Breast epithelium (tissue), 4 donors: ENCODE measurements at regions not wholly inside any gene's neighbourhood (a gene's known extent, or its start where the extent isn't known, plus 50 kb on each side); places are given as distances from the start of the nearest gene placed in this dataset.
"Not testable (repeated sequence)": the region's sequence is repeated elsewhere in the genome, so short reads cannot be mapped to it uniquely, and the experiment has no call there.

ENCODE experiments used
- DNase-seq, 2 donors: peaks; one replicate each; pipeline ENCODE4 v3.0.0-alpha.2; 2019; ENCODE audit warnings: low spot score in 2 of 2
- H3K27ac ChIP-seq, 2 donors: fragments of 200-600 bp; sonication (generic) in 1 of 2; one replicate each; pipeline ENCODE4 v1.5.1; 2016 to 2019; ENCODE audit warnings: mild to moderate bottlenecking in 1 of 2
- H3K27me3 ChIP-seq, 2 donors: fragments of 200-600 bp; sonication (generic) in 1 of 2; one replicate each; pipeline versions ENCODE4 v1.5.1 to v1.6.0; 2017 to 2019; ENCODE audit warnings: control low read depth in 1 of 2, mild to moderate bottlenecking in 1 of 2
- H3K36me3 ChIP-seq: fragments of 200-600 bp; one replicate; pipeline ENCODE4 v1.5.1; 2019
- H3K4me1 ChIP-seq, 2 donors: fragments of 200-600 bp; sonication (generic); one replicate each; pipeline ENCODE4 v1.5.1; 2016 to 2019; ENCODE audit warnings: control low read depth in 1 of 2
- H3K4me3 ChIP-seq, 3 donors: fragments of 200-600 bp; sonication (generic); 1 replicate in 2 of 3; 2 replicates in 1 of 3; pipeline ENCODE4 v1.5.1; 2016 to 2019; ENCODE audit warnings: mild to moderate bottlenecking in 3 of 3, moderate library complexity in 2 of 3
- H3K9me3 ChIP-seq, 2 donors: fragments of 200-600 bp; sonication (generic) in 1 of 2; one replicate each; pipeline ENCODE4 v1.5.1; 2016 to 2019; ENCODE audit warnings: control low read depth in 1 of 2
- POLR2A ChIP-seq: fragments of 450-650 bp; IDR thresholded peaks from one replicate; pipeline ENCODE4 v1.6.1; 2016; ENCODE audit warnings: antibody characterized with exemption, mild to moderate bottlenecking, moderate library complexity
- POLR2AphosphoS5 ChIP-seq, 3 donors: sonication (generic); formaldehyde crosslinking; IDR thresholded peaks; one replicate each; pipeline ENCODE4 v1.6.1; 2017; ENCODE audit warnings: antibody characterized with exemption in 3 of 3
- intact Hi-C: fragments of 100-400 bp; cut with DNase I; formaldehyde crosslinking; loops from one replicate; pipeline ENCODE4 v1.15.1; 2023; ENCODE audit warnings: low total_unique reads
- TF ChIP-seq, protein P1 (sequence below), 3 donors: fragments of 450-650 bp; IDR thresholded peaks; one replicate each; pipeline ENCODE4 v1.5.1; 2016 to 2017; ENCODE audit warnings: antibody characterized with exemption in 3 of 3, mild to moderate bottlenecking in 3 of 3, moderate library complexity in 3 of 3

GRCh38 chr4:93947286-93947685, 118.7 kb downstream of the ATOH1 start:
- no peak for DNase-seq
- Histone ChIP-seq H3K27me3 (no peaks in the 10 kb centered on the region), H3K4me3 (no peak overlapping the region), H3K36me3 (no peaks in the 10 kb centered on the region), H3K9me3 (no peaks in the 10 kb centered on the region), H3K4me1 (no peaks in the 10 kb centered on the region), H3K27ac (no peak overlapping the region)
- no peak for TF ChIP-seq POLR2AphosphoS5 (IDR thresholded peaks at IDR 0.05)
- TF ChIP-seq, protein P1, sequence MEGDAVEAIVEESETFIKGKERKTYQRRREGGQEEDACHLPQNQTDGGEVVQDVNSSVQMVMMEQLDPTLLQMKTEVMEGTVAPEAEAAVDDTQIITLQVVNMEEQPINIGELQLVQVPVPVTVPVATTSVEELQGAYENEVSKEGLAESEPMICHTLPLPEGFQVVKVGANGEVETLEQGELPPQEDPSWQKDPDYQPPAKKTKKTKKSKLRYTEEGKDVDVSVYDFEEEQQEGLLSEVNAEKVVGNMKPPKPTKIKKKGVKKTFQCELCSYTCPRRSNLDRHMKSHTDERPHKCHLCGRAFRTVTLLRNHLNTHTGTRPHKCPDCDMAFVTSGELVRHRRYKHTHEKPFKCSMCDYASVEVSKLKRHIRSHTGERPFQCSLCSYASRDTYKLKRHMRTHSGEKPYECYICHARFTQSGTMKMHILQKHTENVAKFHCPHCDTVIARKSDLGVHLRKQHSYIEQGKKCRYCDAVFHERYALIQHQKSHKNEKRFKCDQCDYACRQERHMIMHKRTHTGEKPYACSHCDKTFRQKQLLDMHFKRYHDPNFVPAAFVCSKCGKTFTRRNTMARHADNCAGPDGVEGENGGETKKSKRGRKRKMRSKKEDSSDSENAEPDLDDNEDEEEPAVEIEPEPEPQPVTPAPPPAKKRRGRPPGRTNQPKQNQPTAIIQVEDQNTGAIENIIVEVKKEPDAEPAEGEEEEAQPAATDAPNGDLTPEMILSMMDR (IDR thresholded peaks at IDR 0.05), result no peak
- no peak for TF ChIP-seq POLR2A
- intact Hi-C loops, result no loop called here

DNA sequence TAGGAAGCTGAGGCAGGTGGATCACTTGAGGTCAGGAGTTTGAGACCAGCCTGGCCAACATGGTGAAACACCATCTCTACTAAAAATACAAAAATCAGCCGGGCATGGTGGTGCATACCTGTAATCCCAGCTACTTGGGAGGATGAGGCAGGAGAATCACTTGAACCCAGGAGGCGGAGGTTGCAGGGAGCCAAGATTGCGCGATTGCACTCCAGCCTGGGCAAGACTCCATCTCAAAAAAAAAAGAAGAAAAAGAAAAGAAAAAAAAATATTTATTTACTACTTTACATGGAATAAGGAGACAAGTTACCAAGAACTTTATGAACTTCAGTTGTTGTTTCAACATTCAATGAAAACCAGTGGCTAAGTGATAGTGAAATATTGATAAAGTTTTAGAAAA, 121.7 kb downstream of the ATOH1 start:
- H3K9me3 ChIP-seq, H3K4me1 ChIP-seq, DNase-seq, H3K27ac ChIP-seq, H3K27me3 ChIP-seq, H3K36me3 ChIP-seq, intact Hi-C loops, H3K4me3 ChIP-seq: not testable (repeated sequence)

DNA sequence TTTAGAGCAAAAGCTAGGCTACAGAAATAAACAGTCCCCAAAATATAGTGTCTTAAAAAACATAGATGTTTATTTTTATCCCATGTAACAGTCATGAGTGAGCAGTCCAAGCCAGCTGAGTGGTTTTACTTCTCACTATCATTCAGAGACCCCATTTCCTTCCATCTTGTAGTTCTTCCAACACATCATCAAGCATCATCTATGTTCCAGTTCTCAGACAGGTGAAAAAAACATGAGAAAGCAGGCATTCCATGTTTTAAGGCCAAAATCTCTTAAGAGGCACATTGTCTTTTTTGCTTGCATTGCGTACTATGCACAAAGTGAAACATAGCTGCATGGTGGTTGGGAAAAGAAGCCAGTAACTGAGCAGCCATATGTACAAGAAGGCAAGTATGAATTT, 128.6 kb downstream of the ATOH1 start:
- TF ChIP-seq POLR2AphosphoS5 (IDR thresholded peaks at IDR 0.05) (no peak), POLR2A (no peak)
- TF ChIP-seq, protein P1 (IDR thresholded peaks at IDR 0.05), result no peak
- Histone ChIP-seq H3K27me3 (no peaks in the 10 kb centered on the region), H3K27ac (no peak overlapping the region), H3K4me1 (no peaks in the 10 kb centered on the region), H3K36me3 (no peaks in the 10 kb centered on the region), H3K9me3 (peaks cover 0 to 10% of the 10 kb centered on the region in 2 donors), H3K4me3 (no peak overlapping the region)
- no peak for DNase-seq
- intact Hi-C loops, result no loop called here

DNA sequence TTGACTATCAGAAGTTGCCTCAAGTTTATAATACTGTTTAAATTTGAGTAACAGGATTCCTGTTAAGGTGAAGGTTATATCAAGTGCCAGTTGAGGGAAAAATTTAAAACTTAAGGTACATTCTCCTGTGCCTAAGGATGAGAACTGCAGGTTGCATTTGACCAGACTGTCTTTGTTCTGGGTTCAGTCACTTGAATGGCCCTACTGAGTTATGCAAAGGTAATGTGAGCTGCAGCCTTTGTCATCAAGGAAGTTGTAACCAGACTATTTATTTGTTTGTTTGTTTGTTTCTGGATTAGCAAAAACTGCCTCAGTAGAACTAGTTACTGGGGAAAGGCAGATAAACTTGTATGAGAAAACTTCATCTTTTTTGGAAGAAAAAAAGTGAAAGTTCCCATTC, 131.9 kb downstream of the ATOH1 start:
- no peak for DNase-seq

DNA sequence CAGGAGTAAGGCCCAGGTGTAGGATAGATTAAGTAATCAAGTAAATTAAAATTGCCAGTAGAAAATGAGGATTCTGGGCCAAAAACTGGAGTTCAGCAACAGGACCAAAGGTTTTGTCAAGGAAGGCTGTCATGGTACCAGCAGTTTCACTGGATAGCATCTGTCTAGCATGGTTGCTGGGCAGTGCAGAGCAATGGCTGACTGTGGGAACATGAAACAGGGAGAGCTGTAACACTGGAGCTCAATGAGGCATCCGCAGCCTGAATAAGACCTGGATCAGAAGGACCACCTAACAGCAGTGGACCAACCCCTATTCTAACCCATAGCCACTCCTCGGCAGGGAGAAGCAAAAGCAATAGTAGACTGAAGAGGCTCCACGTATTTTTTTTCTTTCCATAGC, 132.4 kb downstream of the ATOH1 start:
- Histone ChIP-seq H3K27me3 (no peaks in the 10 kb centered on the region), H3K36me3 (no peaks in the 10 kb centered on the region), H3K4me3 (no peak overlapping the region), H3K9me3 (peaks cover 0 to 7% of the 10 kb centered on the region in 2 donors), H3K4me1 (no peaks in the 10 kb centered on the region), H3K27ac (no peak overlapping the region)
- TF ChIP-seq POLR2AphosphoS5 (IDR thresholded peaks at IDR 0.05), result no peak
- no peak for TF ChIP-seq POLR2A
- TF ChIP-seq, protein P1 (IDR thresholded peaks at IDR 0.05), result no peak
- no peak for DNase-seq
- intact Hi-C loops, result no loop called here

More for the DNA sequence above, 131.9 kb downstream of the ATOH1 start:
- intact Hi-C loops, result no loop called here
- Histone ChIP-seq H3K9me3 (peaks cover 0 to 7% of the 10 kb centered on the region in 2 donors), H3K27me3 (no peaks in the 10 kb centered on the region), H3K4me3 (no peak overlapping the region), H3K27ac (no peak overlapping the region), H3K4me1 (no peaks in the 10 kb centered on the region), H3K36me3 (no peaks in the 10 kb centered on the region)
- TF ChIP-seq POLR2AphosphoS5 (IDR thresholded peaks at IDR 0.05) (no peak), POLR2A (no peak)
- TF ChIP-seq, protein P1 (IDR thresholded peaks at IDR 0.05), result no peak

- no peaks in the 10 kb centered on the region for H3K27me3 ChIP-seq
- peaks cover 3 to 8% of the 10 kb centered on the region in 2 donors for H3K9me3 ChIP-seq
- intact Hi-C loops, result no loop called here
- H3K27ac ChIP-seq, result no peak overlapping the region
- no peak for TF ChIP-seq POLR2A
- TF ChIP-seq, protein P1 (IDR thresholded peaks at IDR 0.05), result no peak
- TF ChIP-seq POLR2AphosphoS5 (IDR thresholded peaks at IDR 0.05), result no peak
- no peaks in the 10 kb centered on the region for H3K4me1 ChIP-seq
- no peak for DNase-seq
- no peaks in the 10 kb centered on the region for H3K36me3 ChIP-seq
- H3K4me3 ChIP-seq, result no peak overlapping the region
These were observed 153.0 kb downstream of the ATOH1 start for GRCh38 chr4:93981594-93981993.
